Activated T-cell treated with anti-CD3 and anti-CD28 coated beads, Interleukin-2, amount 50 U/mL, for 1 hour (primary cell): ENCODE measurements at regions not wholly inside any gene's neighbourhood (a gene's known extent, or its start where the extent isn't known, plus 50 kb on each side); places are given as distances from the start of the nearest gene placed in this dataset.
"Not testable (repeated sequence)": the region's sequence is repeated elsewhere in the genome, so short reads cannot be mapped to it uniquely, and the experiment has no call there.

ENCODE experiments used
- DNase-seq: peaks from one replicate; pipeline ENCODE4 v3.0.0-alpha.2; 2020

- no peak for DNase-seq
These were observed 177.6 kb downstream of the STK31 start for GRCh38 chr7:23887660-23888059.

- no peak for DNase-seq
These were observed 178.9 kb downstream of the STK31 start for GRCh38 chr7:23888958-23889357.

- no peak for DNase-seq
These were observed 179.5 kb downstream of the STK31 start for GRCh38 chr7:23889566-23889965.

GRCh38 chr7:23892019-23892418, 182.0 kb downstream of the STK31 start:
- DNase-seq, result no peak

- no peak for DNase-seq
These were observed 183.3 kb downstream of the STK31 start for GRCh38 chr7:23893176-23893941.

GRCh38 chr7:23893942-23894891, 184.2 kb downstream of the STK31 start:
- no peak for DNase-seq

- DNase-seq, result no peak
These were observed 185.0 kb downstream of the STK31 start for GRCh38 chr7:23894892-23895569.

GRCh38 chr7:23895666-23896096, 185.7 kb downstream of the STK31 start:
- no peak for DNase-seq

- no peak for DNase-seq
These were observed 188.6 kb downstream of the STK31 start for GRCh38 chr7:23898619-23899018.

- not testable (repeated sequence) for DNase-seq
These were observed 194.9 kb downstream of the STK31 start for GRCh38 chr7:23904901-23905300.

GRCh38 chr7:23907012-23907411, 197.0 kb downstream of the STK31 start:
- DNase-seq, result no peak

GRCh38 chr7:23909426-23909825, 199.4 kb downstream of the STK31 start:
- DNase-seq, result no peak

- DNase-seq, result no peak
These were observed 202.0 kb downstream of the STK31 start for GRCh38 chr7:23912065-23912464.

GRCh38 chr7:23913016-23913415, 203.0 kb downstream of the STK31 start:
- DNase-seq, result no peak

- DNase-seq, result no peak
These were observed 205.2 kb downstream of the STK31 start for GRCh38 chr7:23915236-23915635.

- no peak for DNase-seq
These were observed 208.3 kb downstream of the STK31 start for GRCh38 chr7:23918286-23918685.

GRCh38 chr7:23918856-23919255, 208.8 kb downstream of the STK31 start:
- DNase-seq, result no peak

GRCh38 chr7:23925088-23925487, 215.1 kb downstream of the STK31 start:
- DNase-seq, result no peak

GRCh38 chr7:23927709-23928417, 217.8 kb downstream of the STK31 start:
- DNase-seq, result no peak

- no peak for DNase-seq
These were observed 218.4 kb downstream of the STK31 start for GRCh38 chr7:23928418-23928775.

GRCh38 chr7:23930312-23930711, 220.3 kb downstream of the STK31 start:
- DNase-seq, result no peak

GRCh38 chr7:23931633-23932032, 221.6 kb downstream of the STK31 start:
- no peak for DNase-seq

- no peak for DNase-seq
These were observed 228.2 kb downstream of the STK31 start for GRCh38 chr7:23938215-23938614.
